A549 (cell line): ENCODE measurements at regions not wholly inside any gene's neighbourhood (a gene's known extent, or its start where the extent isn't known, plus 50 kb on each side); places are given as distances from the start of the nearest gene placed in this dataset.

ENCODE experiments used
- HDAC2 ChIP-seq: fragments of 200-600 bp; sonication (generic); IDR thresholded peaks from 2 replicates; pipeline ENCODE4 v1.6.1; 2016
- HOXA7 ChIP-seq: fragments of 250-450 bp; sonication (Bioruptor Pico); IDR thresholded peaks from 2 replicates; pipeline ENCODE4 v1.5.0; 2020; ENCODE audit warnings: mild to moderate bottlenecking, moderate library complexity
- MAX ChIP-seq: IDR thresholded peaks from 2 replicates; pipeline ENCODE4 v1.6.1; 2012
- POLR2A ChIP-seq: IDR thresholded peaks from 2 replicates; pipeline ENCODE4 v1.6.1; 2012; ENCODE audit warnings: mild to moderate bottlenecking, low read length
- RFX5 ChIP-seq: fragments of 450-650 bp; IDR thresholded peaks from 2 replicates; pipeline ENCODE4 v1.7.1; 2014; ENCODE audit warnings: antibody characterized with exemption, mild to moderate bottlenecking, moderate library complexity
- TF ChIP-seq, protein P1 (sequence below): fragments of >200 bp; sonication (Bioruptor Twin); formaldehyde crosslinking; IDR thresholded peaks from 3 replicates; pipeline ENCODE4 v1.5.1; 2016
- TF ChIP-seq, protein P2 (sequence below): fragments of 200-600 bp; sonication (generic); IDR thresholded peaks from 2 replicates; pipeline ENCODE4 v1.6.1; 2016; ENCODE audit warnings: antibody characterized with exemption, mild to moderate bottlenecking, moderate library complexity

GRCh38 chr16:82226327-82226726 lies 56.3 kb upstream of the MPHOSPH6 start:
- TF ChIP-seq MAX = no peak
- no peak for TF ChIP-seq RFX5
- no peak for TF ChIP-seq POLR2A
- TF ChIP-seq HOXA7 = no peak
- TF ChIP-seq, protein P1, sequence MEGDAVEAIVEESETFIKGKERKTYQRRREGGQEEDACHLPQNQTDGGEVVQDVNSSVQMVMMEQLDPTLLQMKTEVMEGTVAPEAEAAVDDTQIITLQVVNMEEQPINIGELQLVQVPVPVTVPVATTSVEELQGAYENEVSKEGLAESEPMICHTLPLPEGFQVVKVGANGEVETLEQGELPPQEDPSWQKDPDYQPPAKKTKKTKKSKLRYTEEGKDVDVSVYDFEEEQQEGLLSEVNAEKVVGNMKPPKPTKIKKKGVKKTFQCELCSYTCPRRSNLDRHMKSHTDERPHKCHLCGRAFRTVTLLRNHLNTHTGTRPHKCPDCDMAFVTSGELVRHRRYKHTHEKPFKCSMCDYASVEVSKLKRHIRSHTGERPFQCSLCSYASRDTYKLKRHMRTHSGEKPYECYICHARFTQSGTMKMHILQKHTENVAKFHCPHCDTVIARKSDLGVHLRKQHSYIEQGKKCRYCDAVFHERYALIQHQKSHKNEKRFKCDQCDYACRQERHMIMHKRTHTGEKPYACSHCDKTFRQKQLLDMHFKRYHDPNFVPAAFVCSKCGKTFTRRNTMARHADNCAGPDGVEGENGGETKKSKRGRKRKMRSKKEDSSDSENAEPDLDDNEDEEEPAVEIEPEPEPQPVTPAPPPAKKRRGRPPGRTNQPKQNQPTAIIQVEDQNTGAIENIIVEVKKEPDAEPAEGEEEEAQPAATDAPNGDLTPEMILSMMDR = no peak
- TF ChIP-seq HDAC2 = no peak
- TF ChIP-seq, protein P2, sequence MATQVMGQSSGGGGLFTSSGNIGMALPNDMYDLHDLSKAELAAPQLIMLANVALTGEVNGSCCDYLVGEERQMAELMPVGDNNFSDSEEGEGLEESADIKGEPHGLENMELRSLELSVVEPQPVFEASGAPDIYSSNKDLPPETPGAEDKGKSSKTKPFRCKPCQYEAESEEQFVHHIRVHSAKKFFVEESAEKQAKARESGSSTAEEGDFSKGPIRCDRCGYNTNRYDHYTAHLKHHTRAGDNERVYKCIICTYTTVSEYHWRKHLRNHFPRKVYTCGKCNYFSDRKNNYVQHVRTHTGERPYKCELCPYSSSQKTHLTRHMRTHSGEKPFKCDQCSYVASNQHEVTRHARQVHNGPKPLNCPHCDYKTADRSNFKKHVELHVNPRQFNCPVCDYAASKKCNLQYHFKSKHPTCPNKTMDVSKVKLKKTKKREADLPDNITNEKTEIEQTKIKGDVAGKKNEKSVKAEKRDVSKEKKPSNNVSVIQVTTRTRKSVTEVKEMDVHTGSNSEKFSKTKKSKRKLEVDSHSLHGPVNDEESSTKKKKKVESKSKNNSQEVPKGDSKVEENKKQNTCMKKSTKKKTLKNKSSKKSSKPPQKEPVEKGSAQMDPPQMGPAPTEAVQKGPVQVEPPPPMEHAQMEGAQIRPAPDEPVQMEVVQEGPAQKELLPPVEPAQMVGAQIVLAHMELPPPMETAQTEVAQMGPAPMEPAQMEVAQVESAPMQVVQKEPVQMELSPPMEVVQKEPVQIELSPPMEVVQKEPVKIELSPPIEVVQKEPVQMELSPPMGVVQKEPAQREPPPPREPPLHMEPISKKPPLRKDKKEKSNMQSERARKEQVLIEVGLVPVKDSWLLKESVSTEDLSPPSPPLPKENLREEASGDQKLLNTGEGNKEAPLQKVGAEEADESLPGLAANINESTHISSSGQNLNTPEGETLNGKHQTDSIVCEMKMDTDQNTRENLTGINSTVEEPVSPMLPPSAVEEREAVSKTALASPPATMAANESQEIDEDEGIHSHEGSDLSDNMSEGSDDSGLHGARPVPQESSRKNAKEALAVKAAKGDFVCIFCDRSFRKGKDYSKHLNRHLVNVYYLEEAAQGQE = no peak
